ENCODE measurements at regions not wholly inside any gene's neighbourhood (a gene's known extent, or its start where the extent isn't known, plus 50 kb on each side); places are given as distances from the start of the nearest gene placed in this dataset.
"Not testable (repeated sequence)": the region's sequence is repeated elsewhere in the genome, so short reads cannot be mapped to it uniquely, and the experiment has no call there.

DNA sequence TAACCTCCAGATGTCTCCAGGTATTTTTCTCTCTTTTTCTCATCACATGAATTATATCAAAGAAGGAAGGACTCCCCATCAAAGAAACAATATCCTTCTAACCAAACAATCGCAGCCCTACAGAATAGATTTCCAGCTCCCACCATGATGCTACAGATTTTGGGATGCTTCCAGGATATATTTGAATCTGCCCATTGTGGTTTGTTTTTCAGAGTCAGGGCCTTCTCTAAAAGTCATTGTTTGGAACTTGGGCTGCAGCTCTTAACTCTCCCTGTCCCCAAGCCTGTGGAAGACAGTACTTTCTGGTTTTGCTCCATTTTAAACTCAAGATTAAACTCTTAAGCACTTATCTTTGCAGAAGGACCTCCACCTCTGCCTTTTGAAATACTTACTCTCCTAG, 223.2 kb downstream of the PMAIP1 start:
- DNase-seq: no peak

DNA sequence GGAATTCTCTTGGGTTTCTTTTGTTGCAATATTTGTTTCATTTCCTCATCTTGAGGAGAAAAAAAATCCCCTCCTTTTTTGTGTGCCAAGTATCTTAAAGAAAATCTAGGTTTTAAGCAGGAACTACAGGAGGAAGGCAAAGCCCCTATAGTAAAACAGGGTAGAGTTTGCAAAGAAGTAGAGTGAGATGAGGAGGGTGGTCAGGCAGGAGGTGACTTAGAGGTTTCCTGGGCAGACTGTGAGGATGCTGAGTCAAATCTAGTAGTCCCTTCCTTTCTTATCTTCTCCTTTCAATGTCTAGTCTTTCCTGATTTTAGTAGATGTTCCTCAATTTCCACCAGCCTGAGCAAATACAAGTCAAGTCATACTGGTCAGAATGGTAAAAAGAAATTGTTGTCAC, 222.5 kb downstream of the PMAIP1 start:
- no peak for DNase-seq

DNA sequence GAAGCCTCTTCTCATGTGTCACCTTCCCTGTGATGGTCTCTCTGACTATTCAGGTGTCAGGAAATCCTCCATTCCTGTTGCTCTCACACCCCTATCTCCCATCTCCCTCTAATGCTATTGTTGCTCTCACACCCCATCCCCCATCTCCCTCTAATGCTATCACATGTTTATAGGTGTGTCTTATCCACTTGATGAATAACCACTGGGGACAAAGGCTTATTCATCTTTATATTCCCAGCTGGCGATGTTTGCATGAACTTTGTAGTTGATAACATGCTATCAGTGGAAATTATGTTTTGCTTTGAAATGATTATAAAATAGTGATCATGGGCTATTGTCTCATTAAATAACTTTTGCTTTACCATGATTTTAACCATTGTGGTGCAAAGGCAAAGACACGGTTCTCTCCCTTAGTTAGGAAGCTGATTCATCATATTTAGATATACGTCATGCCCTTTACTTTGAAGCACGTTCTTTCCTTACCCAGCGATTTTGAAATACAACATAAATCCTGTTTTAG, 220.5 kb downstream of the PMAIP1 start:
- DNase-seq: no peak

DNA sequence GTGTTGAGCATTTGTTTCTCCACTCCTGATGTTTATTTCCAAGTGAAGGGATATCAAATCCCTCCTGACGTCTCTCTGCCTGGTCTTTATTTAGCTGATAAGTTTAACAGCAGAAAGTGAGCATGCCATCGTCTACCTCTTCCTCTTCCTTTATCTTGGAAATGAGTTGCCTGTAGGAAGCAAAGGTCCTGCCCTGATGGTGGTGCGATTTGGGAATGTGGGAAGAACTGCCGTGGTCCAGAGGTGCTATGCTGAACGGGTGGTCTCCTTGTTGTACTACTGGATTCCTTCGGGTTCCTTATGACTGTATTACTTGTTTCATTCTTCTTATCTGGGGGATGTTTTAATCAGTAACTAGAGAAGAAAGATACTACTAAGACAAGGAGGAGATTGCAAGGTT, 217.5 kb downstream of the PMAIP1 start:
- DNase-seq: no peak

DNA sequence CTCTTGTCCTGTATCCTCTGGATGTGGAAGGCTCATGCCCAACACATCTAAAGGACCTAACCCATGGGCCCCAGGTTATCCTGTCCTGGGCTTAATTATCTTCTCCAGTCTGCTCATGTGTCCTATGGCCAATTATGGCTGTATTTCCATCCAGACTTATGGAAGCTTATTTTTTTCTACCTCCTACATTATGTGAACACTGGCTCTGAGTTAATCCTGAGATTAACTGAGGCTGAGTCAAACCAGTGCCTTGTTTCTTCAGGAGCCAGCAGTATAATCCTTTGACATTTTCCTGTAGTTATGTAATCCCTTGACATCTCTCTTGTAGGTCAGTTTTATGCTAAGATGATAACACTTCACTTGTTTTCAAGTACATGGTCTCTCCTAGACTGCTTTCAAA, 213.6 kb downstream of the PMAIP1 start:
- no peak for DNase-seq

DNA sequence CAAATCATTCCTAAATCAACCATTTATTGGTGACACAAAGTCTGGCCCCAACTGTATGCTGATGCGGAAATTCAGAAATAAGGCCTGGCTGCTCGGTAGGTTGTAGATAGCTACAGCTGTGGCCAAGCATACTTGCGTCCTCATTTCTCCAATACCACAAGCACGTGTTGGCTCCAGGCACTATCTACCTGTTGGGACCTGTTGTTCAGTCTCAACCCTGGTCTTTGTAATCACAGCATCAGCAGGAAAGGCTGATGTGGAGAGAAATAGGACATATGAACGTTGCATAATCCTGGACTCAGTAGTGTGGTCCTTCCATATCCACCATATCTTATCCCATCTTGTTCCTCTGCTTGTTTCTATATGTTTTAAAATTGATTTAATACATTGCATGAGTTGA, 212.6 kb downstream of the PMAIP1 start:
- no peak for DNase-seq

DNA sequence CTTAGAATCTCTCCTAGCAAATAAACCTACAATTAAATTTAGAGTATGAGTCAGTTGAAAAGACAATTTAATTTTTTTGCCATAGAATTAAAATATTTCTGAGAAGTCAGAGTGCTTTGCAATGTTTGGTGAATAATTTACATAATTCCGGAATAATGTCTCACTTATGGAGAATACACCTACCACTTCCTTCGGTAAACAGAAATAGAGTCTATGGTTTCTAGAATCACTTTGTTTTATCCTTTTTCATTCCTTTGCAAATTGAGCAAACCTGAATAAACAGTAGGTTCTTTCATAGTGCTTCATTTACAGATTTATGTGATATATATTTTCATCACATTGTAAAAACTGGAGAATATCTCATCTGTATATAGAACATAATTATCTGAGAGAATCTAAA, 211.7 kb downstream of the PMAIP1 start:
- no peak for DNase-seq

DNA sequence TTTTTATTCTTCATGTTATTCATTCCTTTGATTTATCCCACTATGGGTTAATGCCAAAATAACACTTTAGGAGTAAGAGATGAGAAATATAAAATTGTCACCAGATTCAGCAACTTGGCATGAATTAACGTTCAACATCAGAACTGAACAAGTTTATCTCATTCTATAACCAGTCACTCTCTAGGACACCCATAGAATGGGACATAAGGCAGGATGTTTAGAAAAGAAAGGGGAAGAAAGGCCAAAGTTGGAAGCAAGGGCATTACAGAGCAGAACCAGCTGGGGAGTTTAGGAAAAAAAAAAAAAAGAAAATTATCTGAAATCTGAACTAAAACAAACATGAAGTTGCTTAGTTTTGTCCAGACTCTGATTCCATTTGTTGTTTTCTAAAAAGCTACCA, 211.0 kb downstream of the PMAIP1 start:
- DNase-seq: no peak

DNA sequence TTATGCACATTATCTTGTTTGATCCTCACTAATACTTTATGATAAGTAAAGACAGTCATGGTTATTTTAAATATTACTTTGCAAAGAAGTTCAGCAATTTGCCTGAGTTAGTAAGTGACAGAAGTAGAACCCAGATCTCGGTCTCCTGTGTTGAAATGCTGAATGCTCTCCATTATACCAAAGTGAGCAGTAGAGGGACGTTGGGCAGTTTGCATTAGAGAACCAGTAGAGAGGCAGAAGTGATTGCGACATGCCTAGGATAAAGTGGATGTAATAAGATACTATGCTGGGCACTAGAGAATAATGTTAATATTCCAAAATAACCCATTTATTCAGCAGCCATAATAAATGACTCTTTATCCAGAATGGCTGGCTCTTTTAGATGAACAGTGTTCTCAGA, 201.0 kb downstream of the PMAIP1 start:
- no peak for DNase-seq

DNA sequence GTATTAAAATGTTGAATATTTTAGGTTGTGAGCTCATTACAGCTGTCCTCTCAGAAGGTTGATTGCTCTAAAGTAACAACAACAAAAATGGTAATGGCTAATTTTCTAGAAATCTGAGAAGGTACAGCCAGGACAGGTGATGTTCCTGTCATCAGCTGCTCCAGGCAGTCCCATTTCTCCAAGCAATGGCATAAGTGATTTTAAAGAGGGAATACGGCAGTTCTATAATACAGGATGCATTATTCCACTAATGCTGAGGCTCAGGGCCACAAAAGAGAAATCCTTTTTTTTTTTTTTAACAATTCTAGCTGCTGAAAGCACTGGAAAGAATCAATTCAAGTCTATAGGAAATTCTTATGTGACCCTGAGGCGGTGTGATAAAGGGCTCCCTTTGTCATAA, 199.9 kb downstream of the PMAIP1 start:
- no peak for DNase-seq

DNA sequence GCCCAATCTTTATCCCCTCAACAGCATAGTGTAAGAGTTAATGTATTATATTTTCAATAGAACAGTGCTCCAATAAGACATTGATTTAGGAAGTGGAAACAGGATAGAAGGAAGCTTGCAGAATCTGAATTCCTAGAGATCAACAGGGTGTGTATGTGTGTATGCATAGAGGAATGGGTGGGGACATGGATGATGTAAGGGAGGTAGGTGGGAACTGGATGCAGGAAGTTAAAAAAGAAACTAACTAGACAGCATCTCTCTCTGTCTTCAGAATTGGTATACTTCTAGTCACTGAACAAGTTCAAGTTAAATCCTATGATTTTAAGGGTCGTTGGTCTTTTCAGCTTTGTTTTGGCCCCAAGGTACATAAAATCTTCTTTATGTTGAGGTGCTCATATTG, 196.6 kb downstream of the PMAIP1 start:
- no peak for DNase-seq

DNA sequence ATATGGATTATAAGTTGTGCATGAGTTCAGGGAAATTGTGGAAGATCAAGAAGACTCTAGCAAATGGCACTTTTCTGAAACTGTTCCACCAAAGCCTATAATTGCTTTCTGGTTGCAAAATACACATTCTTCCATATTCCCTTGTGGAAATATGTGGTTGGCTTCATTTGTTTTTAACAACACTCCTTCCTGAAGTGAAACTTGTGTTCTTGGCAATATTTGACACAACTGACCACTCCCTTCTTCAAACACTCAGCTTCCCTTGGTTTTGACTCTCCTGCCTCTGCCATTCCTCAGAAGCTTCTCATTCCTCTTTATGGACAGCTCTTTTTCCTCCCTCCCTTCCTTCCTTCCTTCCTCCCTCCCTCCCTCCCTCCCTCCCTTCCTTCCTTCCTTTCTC, 192.3 kb downstream of the PMAIP1 start:
- DNase-seq: no peak

DNA sequence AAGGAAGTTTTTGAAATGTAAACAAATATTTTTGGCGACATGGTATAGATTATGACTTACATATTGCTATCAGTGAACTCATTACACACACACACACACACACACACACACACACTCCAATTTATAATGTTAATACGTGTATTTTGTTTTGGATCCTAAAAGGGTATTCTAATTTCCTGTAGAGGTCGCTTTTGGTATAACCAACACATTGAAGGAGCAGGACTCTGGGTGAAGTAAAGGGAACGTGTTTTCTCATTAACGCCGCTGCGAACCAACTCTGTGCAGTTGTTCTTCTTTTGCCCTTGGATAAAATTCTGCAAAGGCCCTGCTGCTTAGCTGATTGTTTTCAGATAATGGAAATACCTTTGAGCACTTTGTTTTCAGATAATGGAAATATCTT, 190.4 kb downstream of the PMAIP1 start:
- DNase-seq: no peak

DNA sequence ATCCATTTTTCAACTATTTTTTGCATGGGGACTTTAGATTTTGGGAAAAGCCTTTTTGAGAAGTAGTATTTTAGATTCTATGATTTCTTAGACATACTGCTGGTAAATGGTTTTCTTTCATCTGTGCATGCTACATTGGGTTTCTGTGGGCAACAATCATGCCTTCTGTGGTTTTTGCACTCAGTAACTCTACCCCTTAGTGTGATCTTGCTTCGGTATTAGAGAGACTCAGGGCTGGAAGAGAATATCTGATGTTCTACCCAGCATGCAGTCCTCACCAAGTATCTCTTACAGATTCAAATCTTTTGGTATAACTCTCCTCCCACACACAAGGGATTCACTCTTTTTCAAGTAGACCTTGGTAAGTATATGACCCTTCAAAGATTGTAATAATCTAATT, 183.0 kb downstream of the PMAIP1 start:
- no peak for DNase-seq

DNA sequence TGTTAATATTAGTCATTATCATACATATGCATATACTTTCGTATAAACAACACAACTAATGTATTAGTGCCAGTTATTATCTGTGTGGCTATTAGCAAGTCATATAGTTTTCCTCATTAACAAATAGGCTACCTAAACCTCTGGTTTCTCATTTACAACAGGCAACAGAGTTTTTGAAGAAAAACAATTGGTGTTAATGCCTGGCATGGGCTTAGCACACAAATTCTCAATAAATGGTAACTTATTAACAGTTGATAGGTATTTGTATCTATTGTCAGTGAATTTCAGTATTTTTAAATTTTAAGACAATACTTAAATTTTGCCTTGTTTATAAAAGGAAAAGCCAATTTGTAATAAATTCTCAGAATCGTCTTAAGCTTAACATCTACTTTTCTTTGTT, 182.5 kb downstream of the PMAIP1 start:
- no peak for DNase-seq

DNA sequence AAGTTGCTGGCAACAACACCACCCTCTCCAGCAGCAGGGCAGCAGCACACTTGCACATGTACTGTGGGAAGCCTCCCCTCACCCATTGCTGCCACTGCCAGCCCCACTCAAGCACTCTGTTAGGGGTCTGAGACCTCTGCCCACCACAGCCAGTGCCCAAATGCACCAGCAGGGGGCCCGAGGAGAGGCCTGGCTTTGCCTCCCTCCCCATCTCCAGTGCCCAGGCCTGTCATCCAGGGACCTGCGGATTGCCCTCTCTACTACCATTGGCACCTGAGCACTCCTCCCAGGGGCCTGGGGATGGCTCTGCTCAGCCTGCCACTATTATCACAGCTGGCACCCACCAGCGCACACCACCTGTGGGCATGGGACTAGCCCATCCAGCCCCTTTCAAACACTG, 175.7 kb downstream of the PMAIP1 start:
- no peak for DNase-seq

DNA sequence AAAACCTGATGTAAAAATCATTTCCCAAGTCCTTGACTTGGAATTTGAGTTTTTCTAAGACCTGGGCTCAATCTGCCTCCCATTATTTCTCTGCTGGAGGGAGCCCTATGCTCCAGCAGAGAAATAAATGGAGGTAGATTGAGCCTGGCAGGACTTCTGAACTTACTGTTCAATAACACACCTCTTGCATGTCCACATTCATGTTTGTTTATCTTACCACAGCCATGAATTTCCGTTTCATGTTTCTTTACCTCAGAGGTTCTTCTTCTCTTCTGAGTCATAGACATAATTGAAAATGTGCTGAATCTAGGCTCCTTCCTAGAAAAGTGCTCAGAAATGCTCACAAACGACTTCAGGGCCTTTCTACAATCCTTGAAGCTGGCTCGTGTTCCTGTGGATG, 170.8 kb downstream of the PMAIP1 start:
- DNase-seq: no peak

DNA sequence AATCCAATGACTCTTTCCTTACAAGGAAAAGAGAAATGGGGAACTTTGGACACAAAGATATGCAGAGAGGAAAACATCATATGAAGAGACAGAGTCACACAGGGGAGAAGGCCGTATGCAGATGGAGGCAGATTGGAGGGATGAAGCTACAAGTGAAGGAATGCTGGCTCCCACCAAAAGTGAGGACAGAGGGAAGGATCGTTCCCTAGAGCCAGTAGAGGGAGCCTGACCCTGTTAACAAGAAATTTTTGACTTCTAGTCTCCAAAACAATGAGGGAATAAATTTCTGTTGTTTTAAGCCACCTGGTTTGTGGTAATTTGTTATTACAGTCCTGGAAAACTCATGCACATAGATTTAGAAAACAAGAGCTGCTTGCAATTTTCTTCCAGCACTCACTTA, 169.3 kb downstream of the PMAIP1 start:
- no peak for DNase-seq

DNA sequence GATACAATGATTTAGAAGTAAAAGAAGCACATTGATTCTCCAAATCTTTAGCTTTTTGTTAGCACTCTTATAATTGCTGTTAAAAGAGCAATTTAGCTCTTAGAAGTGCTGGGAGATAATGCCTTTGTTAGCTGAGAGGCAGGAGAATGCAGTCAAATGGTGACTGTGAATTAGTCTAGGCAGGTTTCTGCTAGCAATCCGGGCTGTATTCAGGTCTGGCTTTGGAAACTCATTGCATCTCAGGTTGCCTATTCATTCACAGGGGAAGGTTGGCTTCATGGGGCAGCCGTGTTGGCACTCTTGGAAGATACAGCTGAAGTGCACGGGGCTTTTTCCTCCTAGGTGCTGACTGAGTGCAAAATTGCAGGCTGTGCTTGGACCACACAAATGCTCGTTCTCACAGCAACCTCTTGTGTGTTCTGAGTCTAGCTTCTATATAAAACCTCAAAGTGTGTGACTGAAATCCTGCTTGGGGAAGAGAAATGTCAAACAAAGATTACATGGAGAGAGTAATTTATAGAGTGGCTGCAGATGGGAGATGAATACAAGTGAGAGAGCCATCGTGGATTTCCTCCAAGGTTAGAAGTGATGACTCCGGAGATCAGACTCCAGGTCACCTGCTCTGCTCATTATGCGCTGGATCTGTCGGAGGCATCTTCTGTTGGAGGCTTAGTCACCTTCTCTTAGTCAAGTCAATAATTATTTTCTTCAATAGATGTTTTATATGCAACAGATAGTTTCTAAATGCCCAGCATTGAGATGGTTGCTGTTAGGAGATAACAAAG, 167.8 kb downstream of the PMAIP1 start:
- no peak for DNase-seq

DNA sequence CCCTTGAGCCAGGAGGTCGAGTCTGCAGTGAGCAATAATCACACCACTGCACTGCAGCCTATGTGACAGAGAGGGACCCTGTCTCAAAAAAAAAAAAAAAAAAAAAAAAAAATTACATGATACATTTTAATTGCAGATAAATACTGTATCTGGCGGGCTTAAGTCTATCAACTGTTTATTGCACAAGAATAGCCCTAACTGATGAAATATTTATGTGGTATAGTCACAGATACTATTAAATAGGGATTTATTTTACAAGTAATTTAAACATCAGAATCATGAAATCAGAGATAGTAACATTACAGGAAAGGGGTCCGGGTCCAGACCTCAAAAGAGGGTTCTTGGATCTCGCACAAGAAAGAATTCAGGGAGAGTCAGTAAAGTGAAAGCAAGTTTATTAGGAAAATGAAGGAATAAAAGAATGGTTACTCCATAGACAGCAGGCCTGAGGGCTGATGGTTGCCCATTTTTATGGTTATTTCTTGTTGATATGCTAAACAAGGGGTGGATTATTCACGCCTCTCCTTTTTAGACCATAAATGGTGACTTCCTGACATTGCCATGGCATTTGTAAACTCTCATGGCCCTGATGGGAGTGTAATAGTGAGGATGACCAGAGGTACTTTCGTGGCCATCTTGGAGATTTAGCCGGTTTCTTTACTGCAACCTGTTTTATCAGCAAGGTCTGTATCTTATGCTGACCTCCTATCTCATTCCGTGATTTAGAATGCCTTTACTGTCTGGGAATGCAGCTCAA, 166.6 kb downstream of the PMAIP1 start:
- DNase-seq: no peak

DNA sequence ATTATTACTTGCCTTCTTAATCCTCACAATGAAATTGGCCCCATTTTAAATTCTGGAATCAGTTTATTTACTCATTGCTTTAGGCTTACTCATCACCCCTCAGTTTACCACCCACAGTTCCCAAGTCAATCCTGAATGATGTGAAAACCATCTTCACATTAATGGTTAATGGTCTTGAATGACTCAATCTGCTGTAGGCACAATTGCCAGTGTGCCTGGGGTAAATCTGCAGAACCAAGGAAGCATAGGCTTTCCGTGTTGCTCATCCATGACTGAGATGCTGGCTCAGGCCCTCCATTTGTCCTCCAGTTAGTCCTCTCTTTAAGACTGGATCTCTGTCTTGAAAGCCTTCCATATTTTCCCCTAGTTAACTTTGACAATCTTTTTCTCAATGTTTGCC, 164.5 kb downstream of the PMAIP1 start:
- no peak for DNase-seq

DNA sequence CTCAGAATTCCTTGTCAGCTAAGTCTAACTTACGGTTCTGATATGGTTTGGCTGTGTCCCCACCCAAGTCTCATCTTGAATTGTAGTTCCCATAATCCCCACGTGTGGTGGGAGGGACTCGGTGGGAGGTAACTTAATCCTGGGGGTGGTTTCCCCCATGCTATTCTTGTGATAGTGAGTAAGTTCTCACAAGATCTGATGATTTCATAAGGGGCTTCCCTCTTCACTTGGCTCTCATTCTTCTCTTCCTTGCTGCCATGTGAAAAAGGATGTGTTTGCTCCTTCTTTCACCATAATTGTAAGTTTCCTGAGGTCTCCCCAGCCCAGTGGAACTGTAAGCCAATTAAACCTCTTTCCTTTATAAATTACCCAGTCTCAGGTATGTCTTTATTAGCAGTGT, 163.0 kb downstream of the PMAIP1 start:
- not testable (repeated sequence) for DNase-seq

DNA sequence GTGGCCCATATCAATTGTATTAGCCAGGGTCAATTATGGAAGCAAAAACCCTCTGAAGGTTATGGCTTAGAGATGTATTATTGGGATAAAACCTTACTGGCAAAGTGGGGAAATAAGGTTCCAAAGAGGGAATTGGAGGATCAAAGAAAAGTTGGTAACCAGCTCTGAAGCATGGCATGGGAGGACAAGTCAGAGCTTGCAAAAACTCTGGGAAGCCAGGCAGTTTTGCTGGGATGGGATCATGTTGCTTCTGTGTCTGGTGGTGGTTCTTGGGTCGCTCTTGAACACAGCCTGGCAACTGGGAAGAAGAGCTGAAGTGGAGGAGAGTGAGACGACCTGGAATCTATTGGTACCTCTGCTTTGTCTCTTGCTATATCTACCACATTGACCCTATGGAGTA, 162.6 kb downstream of the PMAIP1 start:
- DNase-seq: no peak

DNA sequence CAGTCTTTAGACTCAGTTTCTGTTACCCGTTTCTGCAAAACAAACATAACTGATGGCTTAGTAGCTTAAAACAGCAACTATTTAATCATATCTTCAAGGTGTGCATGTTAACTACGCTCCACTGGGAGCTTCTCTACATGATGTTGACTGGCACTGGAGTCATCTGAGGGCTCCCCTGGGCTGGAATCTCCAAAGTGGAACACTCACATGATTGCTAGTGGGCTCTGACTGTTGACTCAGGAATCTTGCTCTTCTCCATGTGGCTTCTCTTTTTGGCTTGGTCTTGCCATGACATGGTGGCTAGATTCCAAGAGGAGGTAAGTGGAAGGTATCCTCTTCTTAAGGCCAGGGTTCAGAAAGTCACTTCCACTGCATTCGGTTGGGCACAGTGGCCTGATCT, 160.8 kb downstream of the PMAIP1 start:
- DNase-seq: no peak

DNA sequence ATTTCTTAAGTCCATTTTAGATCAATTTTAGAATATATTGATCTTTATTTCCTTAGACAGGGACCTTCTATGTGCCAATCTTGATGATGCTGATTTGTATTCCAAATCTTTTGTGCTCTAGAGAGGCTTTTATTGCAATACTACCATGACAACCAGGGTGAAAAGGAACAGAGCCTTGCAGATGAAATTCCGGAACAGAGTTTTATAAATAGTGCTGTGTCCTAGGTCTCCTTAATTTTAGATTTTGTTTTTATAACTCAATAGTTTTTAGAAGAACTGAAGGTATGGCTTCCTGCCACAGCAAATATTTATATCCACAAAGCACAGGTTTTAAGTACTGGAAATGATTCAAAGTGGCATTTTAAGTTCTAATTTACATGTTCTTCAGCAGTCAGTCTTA, 160.2 kb downstream of the PMAIP1 start:
- no peak for DNase-seq
